OCI-LY1 (cell line): ENCODE measurements at regions not wholly inside any gene's neighbourhood (a gene's known extent, or its start where the extent isn't known, plus 50 kb on each side); places are given as distances from the start of the nearest gene placed in this dataset.

Source experiments
- CTCF ChIP-seq: fragments of 200-600 bp; sonication (generic), shearing (Covaris generic); IDR thresholded peaks from 2 replicates; pipeline ENCODE4 v1.5.1; 2017; ENCODE audit warnings: mild to moderate bottlenecking, antibody characterized with exemption, low read length, moderate library complexity, mixed read lengths
- EZH2 ChIP-seq: fragments of 200-600 bp; sonication (generic), shearing (Covaris generic); IDR thresholded peaks from 2 replicates; pipeline ENCODE4 v1.8.0; 2017; ENCODE audit warnings: borderline replicate concordance, mixed run types, mild to moderate bottlenecking, antibody characterized with exemption, low read length, moderate library complexity, mixed read lengths

- TF ChIP-seq EZH2 (no peak), CTCF (no peak)
These were observed 648.6 kb upstream of the CAMK1G start for GRCh38 chr1:208934933-208935332.
